Endothelial cell (in vitro differentiated cells): ENCODE measurements at regions not wholly inside any gene's neighbourhood (a gene's known extent, or its start where the extent isn't known, plus 50 kb on each side); places are given as distances from the start of the nearest gene placed in this dataset.

ENCODE experiments used
- DNase-seq: peaks from one replicate; pipeline ENCODE4 v3.0.0; 2021; ENCODE audit warnings: low spot score
- H3K27ac Mint-ChIP-seq: one replicate; pipeline ENCODE4 v1.8.0; 2021; ENCODE audit warnings: mixed read lengths, inconsistent platforms; ENCODE audit not compliant: unreplicated experiment
- H3K27me3 Mint-ChIP-seq: one replicate; pipeline ENCODE4 v1.8.0; 2021; ENCODE audit warnings: mild to moderate bottlenecking, moderate library complexity, mixed read lengths, inconsistent platforms; ENCODE audit not compliant: unreplicated experiment
- H3K36me3 Mint-ChIP-seq: one replicate; pipeline ENCODE4 v1.8.0; 2021; ENCODE audit warnings: mild to moderate bottlenecking, low read depth, mixed read lengths, inconsistent platforms; ENCODE audit not compliant: unreplicated experiment
- H3K4me1 Mint-ChIP-seq: one replicate; pipeline ENCODE4 v1.8.0; 2021; ENCODE audit warnings: mild to moderate bottlenecking, mixed read lengths, inconsistent platforms; ENCODE audit not compliant: unreplicated experiment
- H3K4me3 Mint-ChIP-seq: one replicate; pipeline ENCODE4 v1.8.0; 2021; ENCODE audit warnings: mild to moderate bottlenecking, mixed read lengths, inconsistent platforms; ENCODE audit not compliant: unreplicated experiment
- H3K9me3 Mint-ChIP-seq: one replicate; pipeline ENCODE4 v1.8.0; 2021; ENCODE audit warnings: mixed read lengths, inconsistent platforms; ENCODE audit not compliant: unreplicated experiment
- CTCF ChIP-seq: fragments of 200-600 bp; sonication (generic); IDR thresholded peaks from one replicate; pipeline ENCODE4 v1.5.0; 2021; ENCODE audit warnings: antibody characterized with exemption; ENCODE audit not compliant: unreplicated experiment

- Mint-ChIP-seq H3K4me3 (no peak overlapping the region), H3K9me3 (peaks cover 5% of the 10 kb centered on the region), H3K27ac (no peak overlapping the region), H3K36me3 (no peaks in the 10 kb centered on the region), H3K4me1 (no peaks in the 10 kb centered on the region), H3K27me3 (no peaks in the 10 kb centered on the region)
- no peak for DNase-seq
- TF ChIP-seq CTCF: no peak
Measured at GRCh38 chr11:13905137-13905781, 57.3 kb upstream of the SPON1 start.

- DNase-seq: no peak
- no peak for TF ChIP-seq CTCF
- Mint-ChIP-seq H3K27ac (no peak overlapping the region), H3K4me3 (no peak overlapping the region), H3K27me3 (no peaks in the 10 kb centered on the region), H3K36me3 (no peaks in the 10 kb centered on the region), H3K4me1 (no peaks in the 10 kb centered on the region), H3K9me3 (peaks cover 5% of the 10 kb centered on the region)
Measured at GRCh38 chr11:13907678-13908077, 54.8 kb upstream of the SPON1 start.

- H3K4me1 Mint-ChIP-seq: no peaks in the 10 kb centered on the region
- DNase-seq: no peak
- peaks cover 5% of the 10 kb centered on the region for H3K9me3 Mint-ChIP-seq
- no peak overlapping the region for H3K27ac Mint-ChIP-seq
- H3K36me3 Mint-ChIP-seq: no peaks in the 10 kb centered on the region
- H3K4me3 Mint-ChIP-seq: no peak overlapping the region
- no peak for TF ChIP-seq CTCF
- no peaks in the 10 kb centered on the region for H3K27me3 Mint-ChIP-seq
Measured at GRCh38 chr11:13908535-13908934, 54.0 kb upstream of the SPON1 start.
